ENCODE measurements at regions not wholly inside any gene's neighbourhood (a gene's known extent, or its start where the extent isn't known, plus 50 kb on each side); places are given as distances from the start of the nearest gene placed in this dataset.

DNA sequence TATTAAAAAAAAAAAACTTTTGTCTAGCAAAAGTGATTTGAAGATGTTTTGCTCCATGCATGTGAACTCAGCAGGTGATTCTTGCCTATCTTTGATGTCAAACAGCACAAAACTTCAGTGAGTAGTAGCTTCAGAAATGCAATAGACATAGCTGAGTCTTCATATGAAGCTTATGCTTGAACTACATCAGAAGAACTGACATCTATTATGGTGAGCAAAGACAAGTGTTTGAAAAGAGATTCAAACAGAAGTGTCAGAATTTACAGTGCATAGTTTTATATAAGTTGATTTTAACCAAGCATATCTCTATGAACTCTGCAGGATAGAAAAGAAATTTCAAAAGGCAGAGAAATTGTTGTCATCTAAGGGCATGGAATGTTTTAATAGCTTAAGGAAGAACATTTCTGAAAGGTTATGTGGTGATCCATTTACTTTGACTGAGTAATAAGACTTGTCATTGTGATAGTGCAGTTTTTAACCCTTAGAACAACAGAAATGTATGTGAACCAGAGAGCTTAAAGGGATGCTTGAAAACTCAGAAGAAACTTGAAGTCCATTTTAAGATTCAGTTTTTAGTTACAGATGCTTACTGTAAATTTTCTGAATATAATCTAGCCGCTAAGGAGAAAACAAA, 351.4 kb downstream of the MDFIC start:
- Mint-ChIP-seq H3K27ac (no peak overlapping the region), H3K36me3 (no peaks in the 10 kb centered on the region), H3K9me3 (no peaks in the 10 kb centered on the region), H3K27me3 (ENCODE audit: low read depth in 2 of 2) (no peaks in the 10 kb centered on the region), H3K4me3 (no peak overlapping the region), H3K4me1 (no peaks in the 10 kb centered on the region)
- Histone ChIP-seq H3K27ac (ENCODE audit: low read length) (no peak overlapping the region), H3K36me3 (ENCODE audit: control insufficient read depth, insufficient read depth, low read length) (no peaks in the 10 kb centered on the region), H3K4me3 (ENCODE audit: low read length) (no peak overlapping the region), H3K4me1 (ENCODE audit: control insufficient read depth, insufficient read depth, low read length) (no peaks in the 10 kb centered on the region), H3K27me3 (ENCODE audit: control insufficient read depth, insufficient read depth, low read length) (no peaks in the 10 kb centered on the region), H3K9me3 (ENCODE audit: control insufficient read depth, insufficient read depth, low read length) (no peaks in the 10 kb centered on the region)
- TF ChIP-seq, protein P1, sequence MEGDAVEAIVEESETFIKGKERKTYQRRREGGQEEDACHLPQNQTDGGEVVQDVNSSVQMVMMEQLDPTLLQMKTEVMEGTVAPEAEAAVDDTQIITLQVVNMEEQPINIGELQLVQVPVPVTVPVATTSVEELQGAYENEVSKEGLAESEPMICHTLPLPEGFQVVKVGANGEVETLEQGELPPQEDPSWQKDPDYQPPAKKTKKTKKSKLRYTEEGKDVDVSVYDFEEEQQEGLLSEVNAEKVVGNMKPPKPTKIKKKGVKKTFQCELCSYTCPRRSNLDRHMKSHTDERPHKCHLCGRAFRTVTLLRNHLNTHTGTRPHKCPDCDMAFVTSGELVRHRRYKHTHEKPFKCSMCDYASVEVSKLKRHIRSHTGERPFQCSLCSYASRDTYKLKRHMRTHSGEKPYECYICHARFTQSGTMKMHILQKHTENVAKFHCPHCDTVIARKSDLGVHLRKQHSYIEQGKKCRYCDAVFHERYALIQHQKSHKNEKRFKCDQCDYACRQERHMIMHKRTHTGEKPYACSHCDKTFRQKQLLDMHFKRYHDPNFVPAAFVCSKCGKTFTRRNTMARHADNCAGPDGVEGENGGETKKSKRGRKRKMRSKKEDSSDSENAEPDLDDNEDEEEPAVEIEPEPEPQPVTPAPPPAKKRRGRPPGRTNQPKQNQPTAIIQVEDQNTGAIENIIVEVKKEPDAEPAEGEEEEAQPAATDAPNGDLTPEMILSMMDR (IDR thresholded peaks at IDR 0.05): no peak
- ATAC-seq (no peak), DNase-seq (no peak)
- intact Hi-C loops (cut with micrococcal nuclease): no loop called here
- 100% methylated on average over 1 of the region's 1 CpG for WGBS (ENCODE audit: insufficient coverage)

DNA sequence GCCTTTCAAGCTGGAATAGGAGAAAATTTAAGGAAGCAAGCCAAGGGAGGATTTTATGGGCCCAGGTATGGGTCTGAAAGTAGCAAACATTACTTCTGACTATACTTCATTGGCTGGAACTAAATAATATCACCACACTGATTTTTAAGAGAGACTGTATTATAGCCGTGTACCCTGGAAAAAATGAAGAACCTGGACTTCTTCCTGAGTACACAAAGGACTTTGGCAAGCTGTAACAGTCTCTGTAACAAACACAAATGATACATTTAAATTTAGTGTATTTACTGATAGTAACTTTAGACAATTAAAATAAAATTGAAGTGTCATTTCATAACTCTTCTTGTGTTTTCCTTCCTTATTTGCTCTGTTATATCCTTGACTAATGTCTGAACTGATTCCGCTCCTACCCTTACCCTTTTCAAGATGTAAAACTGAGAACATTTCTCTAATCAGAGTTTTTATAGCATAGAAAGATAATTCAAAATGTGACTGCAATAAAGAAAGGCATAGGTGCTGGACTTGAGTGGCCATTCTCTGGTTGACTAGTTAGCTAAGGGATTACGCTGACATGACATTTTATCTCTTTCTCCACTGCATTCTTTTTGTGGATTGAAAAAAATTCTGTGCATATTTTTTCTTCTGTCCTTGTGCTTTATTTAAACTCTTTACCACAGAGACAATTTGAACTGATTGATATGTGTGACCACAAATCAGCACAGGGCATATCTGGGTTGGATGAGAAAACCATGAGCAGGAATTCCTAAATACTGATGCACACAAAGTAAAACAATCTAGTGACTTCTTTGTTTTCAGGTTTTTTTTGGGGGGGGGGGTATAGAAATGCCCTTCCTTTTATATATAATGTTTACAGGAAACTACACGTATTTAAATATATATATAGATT, 349.7 kb downstream of the MDFIC start:
- no peak for DNase-seq
- Histone ChIP-seq H3K27me3 (ENCODE audit: control insufficient read depth, insufficient read depth, low read length) (no peaks in the 10 kb centered on the region), H3K36me3 (ENCODE audit: control insufficient read depth, insufficient read depth, low read length) (no peaks in the 10 kb centered on the region), H3K9me3 (ENCODE audit: control insufficient read depth, insufficient read depth, low read length) (no peaks in the 10 kb centered on the region), H3K4me1 (ENCODE audit: control insufficient read depth, insufficient read depth, low read length) (no peaks in the 10 kb centered on the region), H3K27ac (ENCODE audit: low read length) (no peak overlapping the region), H3K4me3 (ENCODE audit: low read length) (no peak overlapping the region)
- no peaks in the 10 kb centered on the region for H3K4me1 Mint-ChIP-seq
- 83% methylated on average over 1 of the region's 4 CpGs for WGBS (ENCODE audit: insufficient coverage)
- H3K27ac Mint-ChIP-seq: no peak overlapping the region
- no peak overlapping the region for H3K4me3 Mint-ChIP-seq
- no peak for ATAC-seq
- no peaks in the 10 kb centered on the region for H3K27me3 Mint-ChIP-seq (ENCODE audit: low read depth in 2 of 2)
- TF ChIP-seq, protein P1 (IDR thresholded peaks at IDR 0.05): no peak
- H3K9me3 Mint-ChIP-seq: no peaks in the 10 kb centered on the region
- intact Hi-C loops (cut with micrococcal nuclease): no loop called here
- H3K36me3 Mint-ChIP-seq: no peaks in the 10 kb centered on the region

- no peaks in the 10 kb centered on the region for H3K9me3 ChIP-seq (ENCODE audit: control insufficient read depth, insufficient read depth, low read length)
- no peaks in the 10 kb centered on the region for H3K27me3 Mint-ChIP-seq (ENCODE audit: low read depth in 2 of 2)
- H3K4me1 Mint-ChIP-seq: no peaks in the 10 kb centered on the region
- no peaks in the 10 kb centered on the region for H3K4me1 ChIP-seq (ENCODE audit: control insufficient read depth, insufficient read depth, low read length)
- H3K9me3 Mint-ChIP-seq: peaks cover 0 to 4% of the 10 kb centered on the region in 2 donors
- WGBS (ENCODE audit: insufficient coverage): 90% methylated on average over 1 of the region's 1 CpG
- DNase-seq (no peak), ATAC-seq (no peak)
- no peak overlapping the region for H3K27ac Mint-ChIP-seq
- H3K36me3 Mint-ChIP-seq: no peaks in the 10 kb centered on the region
- no peak overlapping the region for H3K27ac ChIP-seq (ENCODE audit: low read length)
- no peaks in the 10 kb centered on the region for H3K27me3 ChIP-seq (ENCODE audit: control insufficient read depth, insufficient read depth, low read length)
- H3K36me3 ChIP-seq (ENCODE audit: control insufficient read depth, insufficient read depth, low read length): no peaks in the 10 kb centered on the region
- no peak overlapping the region for H3K4me3 Mint-ChIP-seq
- no peak overlapping the region for H3K4me3 ChIP-seq (ENCODE audit: low read length)
- intact Hi-C loops (cut with micrococcal nuclease): no loop called here
- TF ChIP-seq, protein P1 (IDR thresholded peaks at IDR 0.05): no peak
Measured at GRCh38 chr7:115269486-115269885, 347.6 kb downstream of the MDFIC start.

Data from natural killer cell (primary cell).